Neutrophil (primary cell): ENCODE measurements at regions not wholly inside any gene's neighbourhood (a gene's known extent, or its start where the extent isn't known, plus 50 kb on each side); places are given as distances from the start of the nearest gene placed in this dataset.

Experiments used
- H3K27ac ChIP-seq: fragments of 200-600 bp; sonication (generic); 2 replicates; pipeline ENCODE4 v1.5.1; 2016; ENCODE audit warnings: mild to moderate bottlenecking, moderate library complexity
- H3K27me3 ChIP-seq: fragments of 200-600 bp; sonication (generic); 2 replicates; pipeline ENCODE4 v1.6.0; 2016; ENCODE audit warnings: mild to moderate bottlenecking
- H3K36me3 ChIP-seq: fragments of 200-600 bp; sonication (generic); 2 replicates; pipeline ENCODE4 v1.5.1; 2017
- H3K4me1 ChIP-seq, 2 experiments: fragments of 200-600 bp in 1 of 2; sonication (generic) in 1 of 2; 1 replicate in 1 of 2; 2 replicates in 1 of 2; pipeline versions ENCODE4 v1.5.1 to v1.6.1; 2013 to 2016; ENCODE audit warnings: low read depth in 1 of 2, low read length in 1 of 2, mild to moderate bottlenecking in 1 of 2, moderate library complexity in 1 of 2; ENCODE audit not compliant: control insufficient read depth in 1 of 2, insufficient read depth in 1 of 2
- H3K4me3 ChIP-seq, 2 experiments: fragments of 200-600 bp in 1 of 2; sonication (generic) in 1 of 2; 1 replicate in 1 of 2; 2 replicates in 1 of 2; pipeline ENCODE4 v1.5.1; 2013 to 2016; ENCODE audit warnings: low read depth in 1 of 2, low read length in 1 of 2, mild to moderate bottlenecking in 1 of 2, moderate library complexity in 1 of 2
- H3K9me3 ChIP-seq: fragments of 200-600 bp; sonication (generic); 2 replicates; pipeline ENCODE4 v1.5.1; 2016
- TF ChIP-seq, protein P1 (sequence below): fragments of 200-600 bp; sonication (generic); IDR thresholded peaks from 2 replicates; pipeline ENCODE4 v1.5.1; 2016; ENCODE audit warnings: antibody characterized with exemption

DNA sequence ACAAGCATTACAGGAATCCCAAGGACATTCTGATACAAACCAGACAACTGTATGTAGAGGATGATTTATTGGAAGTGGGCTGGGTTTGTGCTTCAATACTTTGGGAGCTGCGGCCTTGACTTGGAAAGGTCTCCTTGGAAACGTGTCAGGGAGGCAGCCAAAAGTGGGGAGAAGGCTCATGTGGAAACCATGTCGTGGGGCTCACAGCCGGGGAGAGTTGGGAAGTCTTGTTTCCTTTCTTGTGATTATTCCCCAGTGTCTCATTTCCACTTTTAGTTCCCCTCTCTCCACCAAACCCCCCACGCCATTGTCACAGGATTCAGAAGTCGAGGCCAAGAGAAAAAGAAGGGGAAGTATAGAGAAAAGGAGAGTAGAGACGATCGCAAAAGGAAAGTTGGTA lies 53.9 kb upstream of the SFMBT2 start:
- no peaks in the 10 kb centered on the region for H3K36me3 ChIP-seq
- H3K4me3 ChIP-seq = no peak overlapping the region
- TF ChIP-seq, protein P1, sequence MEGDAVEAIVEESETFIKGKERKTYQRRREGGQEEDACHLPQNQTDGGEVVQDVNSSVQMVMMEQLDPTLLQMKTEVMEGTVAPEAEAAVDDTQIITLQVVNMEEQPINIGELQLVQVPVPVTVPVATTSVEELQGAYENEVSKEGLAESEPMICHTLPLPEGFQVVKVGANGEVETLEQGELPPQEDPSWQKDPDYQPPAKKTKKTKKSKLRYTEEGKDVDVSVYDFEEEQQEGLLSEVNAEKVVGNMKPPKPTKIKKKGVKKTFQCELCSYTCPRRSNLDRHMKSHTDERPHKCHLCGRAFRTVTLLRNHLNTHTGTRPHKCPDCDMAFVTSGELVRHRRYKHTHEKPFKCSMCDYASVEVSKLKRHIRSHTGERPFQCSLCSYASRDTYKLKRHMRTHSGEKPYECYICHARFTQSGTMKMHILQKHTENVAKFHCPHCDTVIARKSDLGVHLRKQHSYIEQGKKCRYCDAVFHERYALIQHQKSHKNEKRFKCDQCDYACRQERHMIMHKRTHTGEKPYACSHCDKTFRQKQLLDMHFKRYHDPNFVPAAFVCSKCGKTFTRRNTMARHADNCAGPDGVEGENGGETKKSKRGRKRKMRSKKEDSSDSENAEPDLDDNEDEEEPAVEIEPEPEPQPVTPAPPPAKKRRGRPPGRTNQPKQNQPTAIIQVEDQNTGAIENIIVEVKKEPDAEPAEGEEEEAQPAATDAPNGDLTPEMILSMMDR = no peak

More for the DNA sequence above, 53.9 kb upstream of the SFMBT2 start:
- no peaks in the 10 kb centered on the region for H3K27me3 ChIP-seq
- no peak overlapping the region for H3K27ac ChIP-seq
- no peaks in the 10 kb centered on the region for H3K4me1 ChIP-seq
- H3K9me3 ChIP-seq = no peaks in the 10 kb centered on the region
